Upper lobe of right lung (tissue), 1 donor: ENCODE measurements at regions not wholly inside any gene's neighbourhood (a gene's known extent, or its start where the extent isn't known, plus 50 kb on each side); places are given as distances from the start of the nearest gene placed in this dataset.

Experiments
- ATAC-seq: fragments of 200-7000 bp; cut with Tn5 transposase; one replicate; pipeline ENCODE4 v1.9.1; 2020; ENCODE audit warnings: mild to moderate bottlenecking, moderate library complexity
- DNase-seq: peaks from one replicate; pipeline ENCODE4 v3.0.0-alpha.2; 2020
- H3K27ac ChIP-seq: fragments of 200-600 bp; one replicate; pipeline ENCODE4 v1.8.0; 2022
- H3K27me3 ChIP-seq: fragments of 200-600 bp; one replicate; pipeline ENCODE4 v1.8.0; 2022; ENCODE audit warnings: mild to moderate bottlenecking
- H3K36me3 ChIP-seq: fragments of 200-600 bp; one replicate; pipeline ENCODE4 v1.8.0; 2022
- H3K4me1 ChIP-seq: fragments of 200-600 bp; one replicate; pipeline ENCODE4 v1.8.0; 2022
- H3K4me3 ChIP-seq: fragments of 200-600 bp; one replicate; pipeline ENCODE4 v1.8.0; 2022; ENCODE audit warnings: mild to moderate bottlenecking
- H3K9me3 ChIP-seq: fragments of 200-600 bp; one replicate; pipeline ENCODE4 v1.8.0; 2022
- CTCF ChIP-seq: fragments of 200-600 bp; IDR thresholded peaks from one replicate; pipeline ENCODE4 v1.8.0; 2022; ENCODE audit warnings: antibody characterized with exemption
- intact Hi-C: fragments of 100-400 bp; cut with DNase I; formaldehyde crosslinking; loops from one replicate; pipeline ENCODE4 v1.11.0; 2022
- donor health status: DM: no; HTN: yes; CAD: no; lungs with severe emphysema.

GRCh38 chrX:43500246-43500645, 155.9 kb upstream of the MAOA start:
- Histone ChIP-seq H3K9me3 (no peaks in the 10 kb centered on the region), H3K36me3 (no peaks in the 10 kb centered on the region), H3K4me1 (no peaks in the 10 kb centered on the region), H3K4me3 (no peak overlapping the region), H3K27me3 (no peaks in the 10 kb centered on the region), H3K27ac (no peak overlapping the region)
- intact Hi-C loops, result no loop called here
- no peak for ATAC-seq
- no peak for DNase-seq
- no peak for TF ChIP-seq CTCF

GRCh38 chrX:43500996-43501694, 155.0 kb upstream of the MAOA start:
- Histone ChIP-seq H3K27ac (no peak overlapping the region), H3K27me3 (no peaks in the 10 kb centered on the region), H3K4me3 (no peak overlapping the region), H3K9me3 (no peaks in the 10 kb centered on the region), H3K36me3 (no peaks in the 10 kb centered on the region), H3K4me1 (no peaks in the 10 kb centered on the region)
- no peak for DNase-seq
- no peak for TF ChIP-seq CTCF
- intact Hi-C loops, result no loop called here
- no peak for ATAC-seq

GRCh38 chrX:43504394-43504793, 151.7 kb upstream of the MAOA start:
- H3K27ac ChIP-seq, result no peak overlapping the region
- intact Hi-C loops, result no loop called here

GRCh38 chrX:43505769-43506168, 150.3 kb upstream of the MAOA start:
- no peaks in the 10 kb centered on the region for H3K36me3 ChIP-seq
- H3K9me3 ChIP-seq, result no peaks in the 10 kb centered on the region
- ATAC-seq (no peak), DNase-seq (no peak)
- no peaks in the 10 kb centered on the region for H3K27me3 ChIP-seq
- no peak overlapping the region for H3K4me3 ChIP-seq
- H3K27ac ChIP-seq, result no peak overlapping the region
- intact Hi-C loops, result no loop called here
- no peak for TF ChIP-seq CTCF
- no peaks in the 10 kb centered on the region for H3K4me1 ChIP-seq

More at GRCh38 chrX:43504394-43504793, 151.7 kb upstream of the MAOA start:
- H3K9me3 ChIP-seq, result no peaks in the 10 kb centered on the region
- TF ChIP-seq CTCF, result no peak
- ATAC-seq (no peak), DNase-seq (no peak)
- H3K36me3 ChIP-seq, result no peaks in the 10 kb centered on the region
- H3K4me1 ChIP-seq, result no peaks in the 10 kb centered on the region
- H3K27me3 ChIP-seq, result no peaks in the 10 kb centered on the region
- no peak overlapping the region for H3K4me3 ChIP-seq

GRCh38 chrX:43508694-43509093, 147.4 kb upstream of the MAOA start:
- H3K4me1 ChIP-seq, result no peaks in the 10 kb centered on the region
- H3K4me3 ChIP-seq, result no peak overlapping the region
- H3K27ac ChIP-seq, result no peak overlapping the region
- no peaks in the 10 kb centered on the region for H3K9me3 ChIP-seq
- ATAC-seq (no peak), DNase-seq (no peak)
- intact Hi-C loops, result no loop called here
- H3K27me3 ChIP-seq, result no peaks in the 10 kb centered on the region
- no peak for TF ChIP-seq CTCF
- H3K36me3 ChIP-seq, result no peaks in the 10 kb centered on the region

- no peak for TF ChIP-seq CTCF
- Histone ChIP-seq H3K27ac (no peak overlapping the region), H3K36me3 (no peaks in the 10 kb centered on the region), H3K4me3 (no peak overlapping the region), H3K9me3 (no peaks in the 10 kb centered on the region), H3K4me1 (no peaks in the 10 kb centered on the region), H3K27me3 (no peaks in the 10 kb centered on the region)
- ATAC-seq (no peak), DNase-seq (no peak)
- intact Hi-C loops, result no loop called here
Measured at GRCh38 chrX:43510209-43510608, 145.9 kb upstream of the MAOA start.
